ENCODE measurements at regions not wholly inside any gene's neighbourhood (a gene's known extent, or its start where the extent isn't known, plus 50 kb on each side); places are given as distances from the start of the nearest gene placed in this dataset.
"Not testable (repeated sequence)": the region's sequence is repeated elsewhere in the genome, so short reads cannot be mapped to it uniquely, and the experiment has no call there.

DNA sequence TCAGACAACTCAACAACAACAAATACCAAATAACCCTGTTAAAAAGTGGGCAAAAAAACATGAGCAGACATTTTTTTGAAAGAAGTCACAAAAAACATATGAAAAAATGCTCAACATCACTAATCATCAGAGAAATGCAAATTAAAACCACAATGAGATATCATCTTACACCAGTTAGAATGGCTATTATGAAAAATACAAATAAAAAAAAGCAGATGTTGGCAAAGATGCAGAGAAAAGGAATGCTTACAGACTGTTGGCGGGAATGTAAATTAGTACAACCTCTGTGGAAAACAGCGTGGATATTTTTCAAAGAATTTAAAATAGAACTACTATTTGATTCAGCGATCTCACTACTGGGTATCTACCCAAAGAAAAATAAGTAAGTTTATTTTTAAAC lies 114.0 kb downstream of the SLC38A4 start:
- DNase-seq = no peak

DNA sequence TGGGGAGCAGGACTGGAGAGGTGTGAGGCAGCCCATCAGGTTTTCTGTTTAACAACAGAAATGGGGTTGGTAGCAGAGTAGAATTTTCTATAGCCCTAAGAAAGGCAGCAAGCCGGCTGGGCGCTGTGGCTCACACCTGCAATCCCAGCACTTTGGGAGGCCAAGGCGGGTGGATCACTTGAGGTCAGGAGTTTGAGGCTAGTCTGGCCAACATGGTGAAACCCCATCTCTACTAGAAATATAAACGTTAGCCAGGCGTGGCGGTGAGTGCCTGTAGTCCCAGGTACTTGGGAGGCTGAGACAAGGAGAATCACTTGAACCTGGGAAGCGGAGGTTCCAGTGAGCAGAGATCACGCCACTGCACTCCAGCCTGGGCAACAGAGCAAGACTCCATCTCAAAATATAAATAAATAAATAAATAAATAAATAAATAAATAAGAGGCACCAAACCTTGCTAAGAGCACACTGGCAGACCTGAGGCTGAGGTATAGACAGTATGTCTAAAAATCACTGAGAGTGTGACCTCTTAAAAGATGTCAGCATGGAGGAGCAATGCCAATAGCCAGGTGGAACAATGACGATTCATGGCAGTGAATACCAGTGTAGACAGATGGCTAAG lies 115.6 kb downstream of the SLC38A4 start:
- no peak for DNase-seq

DNA sequence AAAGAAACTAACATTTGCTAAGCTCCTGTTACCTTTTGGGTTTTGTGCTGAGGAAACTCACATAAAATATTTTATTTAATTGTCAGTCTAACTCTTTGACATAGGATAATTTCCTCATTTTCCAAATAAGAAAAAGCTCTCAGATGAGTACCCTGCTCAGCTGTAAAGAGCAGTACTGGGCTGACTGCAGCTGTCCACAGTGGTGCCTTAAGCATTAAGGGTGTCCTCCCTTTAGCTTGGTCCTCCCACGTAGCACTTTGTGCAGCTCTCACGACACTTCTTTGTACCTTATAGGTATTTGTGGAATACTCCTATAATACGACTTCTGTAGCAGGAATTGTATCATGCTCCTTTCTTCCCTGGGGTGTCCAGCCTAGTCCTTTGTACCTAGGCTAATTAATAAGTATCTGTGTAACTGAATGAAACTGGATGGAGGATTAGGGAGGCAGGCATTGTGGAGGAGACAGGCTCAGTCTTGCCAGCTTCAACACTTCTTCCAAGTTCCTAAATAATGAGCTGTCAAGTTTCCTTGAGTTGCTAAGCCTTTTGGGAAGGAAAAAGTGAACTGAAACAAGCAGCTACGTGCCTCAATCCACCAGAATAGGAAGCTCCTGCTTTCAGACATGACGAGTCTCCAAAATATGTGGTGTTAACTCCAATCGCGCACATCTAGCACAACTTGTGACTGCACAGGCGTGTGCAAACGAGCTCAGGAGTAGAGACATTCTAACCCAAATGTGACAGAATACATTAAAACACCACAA lies 123.0 kb downstream of the SLC38A4 start:
- no peak for DNase-seq

DNA sequence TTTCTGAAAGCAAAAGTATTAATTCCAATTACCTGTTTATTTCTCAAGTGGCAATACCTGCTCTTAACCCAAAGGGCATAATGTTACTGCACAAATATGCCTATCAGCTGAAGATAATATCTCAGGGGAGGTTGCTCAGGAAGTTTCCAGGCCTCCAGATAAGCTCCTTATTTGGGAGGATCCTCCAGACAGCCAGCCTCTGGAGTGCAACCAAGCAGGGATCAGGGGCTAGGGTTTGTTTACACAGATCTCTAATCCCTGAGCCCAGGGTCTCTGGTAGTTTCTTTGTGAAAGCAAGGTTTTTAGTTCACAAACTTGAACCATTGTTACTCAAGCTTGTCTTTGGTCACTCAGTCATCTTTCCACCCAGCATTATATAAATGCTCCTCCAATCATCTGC lies 124.4 kb downstream of the SLC38A4 start:
- DNase-seq = no peak

DNA sequence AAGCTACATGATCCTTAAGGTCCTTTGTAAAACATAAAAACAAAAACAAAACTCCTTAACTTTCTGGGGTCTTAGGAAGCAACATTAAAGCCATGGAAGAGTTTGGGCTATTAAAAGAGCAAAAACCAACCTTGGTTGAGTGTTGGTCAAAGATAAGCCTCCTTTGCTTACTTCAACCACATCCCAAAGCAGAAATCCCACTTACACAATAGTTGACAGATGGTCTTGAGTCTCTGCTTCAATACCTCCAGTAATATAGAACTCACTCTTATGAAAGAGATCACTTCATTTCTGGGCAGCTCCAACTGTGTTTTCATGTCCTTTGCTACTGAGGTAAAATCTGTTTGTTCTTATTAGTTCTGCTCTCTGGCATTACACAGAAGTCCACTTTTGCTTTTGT lies 125.8 kb downstream of the SLC38A4 start:
- no peak for DNase-seq

DNA sequence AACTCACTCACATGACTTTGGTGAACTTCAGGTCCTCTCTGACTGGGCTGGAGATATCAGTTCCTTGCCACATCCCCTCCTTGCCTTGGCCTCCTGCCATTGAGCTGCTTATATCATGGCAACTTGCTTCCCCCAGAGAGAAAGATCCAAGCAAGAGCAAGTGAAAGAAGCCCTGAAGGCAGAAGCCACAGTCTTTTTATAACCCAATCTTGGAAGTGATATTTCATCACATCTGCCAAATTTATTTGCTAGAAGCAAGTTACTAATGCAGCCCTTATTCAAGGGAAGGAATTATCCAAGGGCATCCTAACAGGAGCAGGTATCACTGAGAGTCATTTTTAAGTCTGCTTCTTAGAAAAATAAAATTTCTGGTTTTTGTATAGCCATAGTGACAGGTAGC lies 127.8 kb downstream of the SLC38A4 start:
- no peak for DNase-seq

DNA sequence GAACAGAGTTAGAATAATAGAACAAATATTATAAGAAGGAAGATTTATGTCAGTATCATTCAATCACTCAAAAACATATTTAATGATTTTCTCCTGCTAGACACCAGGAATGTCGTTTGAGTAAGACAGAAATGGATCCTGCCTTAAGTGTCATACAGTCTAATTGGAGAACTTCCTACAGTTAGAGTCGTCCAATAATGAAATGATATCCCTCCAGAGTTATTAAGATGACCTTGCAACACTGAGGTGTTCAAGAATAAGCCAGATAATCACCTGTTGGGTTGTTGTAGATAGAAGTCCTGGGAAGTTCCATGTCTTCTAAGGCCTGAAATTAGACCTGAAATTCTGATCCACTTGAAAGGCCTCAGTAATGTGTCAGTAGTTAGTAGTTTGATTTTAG lies 132.3 kb downstream of the SLC38A4 start:
- DNase-seq = no peak

DNA sequence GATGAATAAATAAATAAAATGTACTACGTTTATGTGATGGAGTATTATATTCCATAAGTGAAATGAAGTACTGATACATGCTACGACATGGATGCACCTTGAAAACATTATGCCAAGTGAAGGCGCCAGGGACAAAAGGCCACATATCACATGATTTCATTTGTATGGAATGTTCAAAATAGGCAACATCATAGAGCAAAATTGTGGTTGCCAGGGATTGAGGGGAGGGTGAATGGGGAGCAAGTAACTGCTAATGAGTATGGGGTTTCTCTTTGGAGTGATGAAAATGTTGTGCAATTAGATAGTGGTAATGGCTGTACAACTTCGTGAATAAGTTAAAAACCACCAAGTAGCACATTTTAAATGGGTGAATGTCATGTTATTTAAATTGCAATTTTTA lies 132.8 kb downstream of the SLC38A4 start:
- no peak for DNase-seq

DNA sequence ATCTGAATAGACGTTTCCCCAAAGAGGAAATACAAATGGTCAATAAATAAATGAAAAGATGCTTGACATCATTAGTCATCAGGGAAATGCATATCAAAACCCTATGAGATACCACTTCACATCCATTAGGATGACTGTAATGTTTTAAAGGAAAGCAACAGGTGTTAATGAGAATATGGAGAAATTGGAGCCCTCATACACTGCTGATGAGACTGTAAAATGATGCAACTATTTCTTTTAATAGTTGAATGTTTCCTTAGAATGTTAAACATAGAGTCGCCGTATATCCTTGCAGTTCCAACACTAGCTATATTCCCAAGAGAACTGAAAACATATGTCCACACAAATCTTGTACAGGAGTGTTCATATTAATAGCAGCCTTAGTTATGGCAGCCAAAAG lies 133.2 kb downstream of the SLC38A4 start:
- no peak for DNase-seq

DNA sequence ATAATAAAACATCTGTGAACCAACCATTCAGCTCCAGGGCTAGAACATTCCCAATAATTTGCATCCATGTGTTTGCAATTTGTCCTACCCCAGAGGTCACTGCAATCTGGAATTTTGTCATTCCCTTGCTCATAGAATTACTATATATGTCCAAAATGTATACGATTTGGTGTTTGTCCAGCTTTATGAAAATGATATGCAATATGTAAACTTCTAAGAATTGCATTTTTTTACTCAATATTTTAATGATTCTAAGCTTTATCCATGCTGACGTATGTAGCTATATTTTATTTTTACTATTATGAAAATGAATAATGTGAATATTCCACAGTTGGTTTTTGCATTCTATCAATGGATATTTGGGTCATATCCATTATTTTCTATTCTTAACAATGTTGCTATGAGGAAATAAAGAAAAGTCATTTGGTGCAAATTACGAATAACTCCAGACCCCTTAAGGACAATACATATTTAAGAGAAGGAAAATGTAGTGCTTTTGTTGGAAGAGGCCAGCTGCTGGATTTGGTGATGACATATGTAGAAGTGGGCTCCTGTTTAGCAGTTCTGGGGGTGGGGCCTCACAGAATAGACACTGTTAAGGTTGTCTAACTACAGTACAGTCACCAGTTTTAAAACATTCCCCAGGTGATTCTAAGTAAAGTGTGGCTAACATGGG lies 139.4 kb downstream of the SLC38A4 start:
- DNase-seq = no peak

DNA sequence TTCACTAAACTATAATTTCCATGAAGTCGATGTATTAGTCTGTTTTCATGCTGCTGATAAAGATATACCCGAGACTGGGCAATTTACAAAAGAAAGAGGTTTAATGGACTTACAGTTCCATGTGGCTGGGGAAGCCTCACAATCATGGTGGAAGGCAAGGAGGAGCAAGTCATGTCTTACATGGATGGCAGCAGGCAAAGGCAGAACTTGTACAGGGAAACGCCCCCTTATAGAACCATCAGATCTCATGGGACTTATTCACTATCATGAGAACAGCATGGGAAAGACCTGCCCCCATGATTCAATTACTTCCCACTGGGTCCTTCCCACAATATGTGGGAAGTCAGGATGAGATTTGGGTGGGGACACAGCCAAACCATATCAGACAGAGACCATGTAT lies 141.6 kb downstream of the SLC38A4 start:
- not testable (repeated sequence) for DNase-seq

DNA sequence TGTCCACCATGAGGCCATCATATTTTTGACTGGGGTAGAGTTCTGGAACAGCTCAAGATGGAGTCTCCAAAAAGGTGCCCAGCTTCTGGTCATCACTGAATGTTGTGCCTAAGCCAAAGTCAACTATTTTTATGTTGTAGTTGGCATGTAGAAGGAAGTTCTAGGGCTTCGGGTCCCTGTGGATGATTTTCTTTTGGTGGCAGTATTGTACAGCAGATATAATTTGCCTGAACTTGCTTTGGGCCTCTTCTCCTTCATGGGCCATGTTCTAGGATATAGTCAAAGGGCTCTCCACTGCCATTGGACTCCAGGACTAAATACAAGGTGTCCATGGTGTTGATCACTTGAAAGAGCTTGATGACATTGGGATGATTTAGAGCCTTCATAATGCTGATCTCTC lies 143.6 kb downstream of the SLC38A4 start:
- DNase-seq = no peak

DNA sequence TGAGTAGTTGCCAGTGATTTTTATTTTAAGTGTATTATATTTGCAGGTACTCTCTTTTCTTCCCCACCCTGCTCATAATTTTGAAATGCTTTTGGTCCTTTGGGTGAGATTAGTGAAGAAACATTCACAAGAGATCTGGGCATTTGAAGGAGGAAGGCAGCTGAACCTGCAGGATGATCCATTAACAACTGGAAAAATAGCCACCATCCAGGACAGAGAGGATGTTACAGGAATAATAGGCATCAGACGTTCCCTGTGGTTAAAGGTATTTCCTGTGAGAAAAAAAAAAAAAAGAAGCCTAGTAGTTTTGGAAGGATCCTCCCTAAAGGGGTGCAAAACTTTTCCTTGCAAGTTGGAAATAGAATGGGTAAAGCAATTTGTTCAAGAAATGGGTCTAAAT lies 145.3 kb downstream of the SLC38A4 start:
- DNase-seq = no peak

DNA sequence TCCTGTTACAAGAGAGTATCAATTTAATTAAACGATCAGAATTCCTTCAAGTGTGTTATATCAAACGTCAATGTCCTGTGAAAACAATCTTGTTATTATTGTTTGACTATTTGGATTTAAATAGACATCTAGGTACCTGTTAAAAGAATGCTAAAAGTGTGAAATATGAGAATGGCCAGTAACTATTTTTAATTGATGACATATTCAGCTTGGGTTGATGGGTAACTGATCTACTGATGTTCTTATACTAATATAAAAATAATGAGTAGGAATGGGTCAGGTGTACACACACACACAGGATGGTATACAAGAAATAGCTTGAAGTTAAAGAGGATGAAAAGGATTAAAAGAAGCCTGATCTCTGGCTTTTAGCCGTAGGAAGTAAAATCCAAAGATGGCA lies 146.0 kb downstream of the SLC38A4 start:
- DNase-seq = no peak

DNA sequence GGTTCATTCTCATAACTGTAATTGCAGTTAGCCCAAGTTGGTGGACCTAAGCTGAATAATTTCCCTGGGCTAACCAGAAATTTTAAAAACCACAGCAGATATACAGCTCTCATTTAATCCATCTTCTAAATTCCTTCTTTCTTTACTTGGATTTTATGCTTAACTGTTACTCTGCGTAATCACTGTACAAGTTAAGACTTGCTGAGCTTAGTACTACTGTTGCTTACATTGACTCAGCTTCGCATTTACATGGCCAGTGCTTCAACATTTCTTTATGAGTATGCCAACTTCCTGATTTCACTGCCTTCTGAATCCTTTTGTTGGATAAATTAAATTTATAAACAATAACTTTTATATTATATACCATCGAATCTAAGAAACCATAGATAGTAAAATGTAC lies 147.4 kb downstream of the SLC38A4 start:
- DNase-seq = no peak

DNA sequence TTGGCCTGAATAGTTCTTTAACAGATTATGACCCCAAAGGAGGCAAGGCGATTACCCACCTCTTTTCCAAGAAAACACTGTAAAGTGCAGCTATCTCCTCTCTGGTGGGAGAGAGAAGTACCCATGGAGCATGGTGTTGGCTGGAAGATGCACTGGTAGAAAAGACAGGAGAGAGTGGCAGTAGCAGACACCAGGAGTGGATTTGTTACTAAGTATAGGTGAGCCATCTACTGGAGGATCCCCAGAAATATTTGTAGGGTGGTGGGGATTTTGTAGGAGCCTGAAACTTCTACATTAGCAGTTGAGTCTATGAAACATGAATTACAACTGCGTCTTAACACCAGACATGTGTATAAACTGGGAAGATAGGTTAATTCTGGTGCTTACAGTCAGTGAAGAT lies 148.0 kb downstream of the SLC38A4 start:
- no peak for DNase-seq

DNA sequence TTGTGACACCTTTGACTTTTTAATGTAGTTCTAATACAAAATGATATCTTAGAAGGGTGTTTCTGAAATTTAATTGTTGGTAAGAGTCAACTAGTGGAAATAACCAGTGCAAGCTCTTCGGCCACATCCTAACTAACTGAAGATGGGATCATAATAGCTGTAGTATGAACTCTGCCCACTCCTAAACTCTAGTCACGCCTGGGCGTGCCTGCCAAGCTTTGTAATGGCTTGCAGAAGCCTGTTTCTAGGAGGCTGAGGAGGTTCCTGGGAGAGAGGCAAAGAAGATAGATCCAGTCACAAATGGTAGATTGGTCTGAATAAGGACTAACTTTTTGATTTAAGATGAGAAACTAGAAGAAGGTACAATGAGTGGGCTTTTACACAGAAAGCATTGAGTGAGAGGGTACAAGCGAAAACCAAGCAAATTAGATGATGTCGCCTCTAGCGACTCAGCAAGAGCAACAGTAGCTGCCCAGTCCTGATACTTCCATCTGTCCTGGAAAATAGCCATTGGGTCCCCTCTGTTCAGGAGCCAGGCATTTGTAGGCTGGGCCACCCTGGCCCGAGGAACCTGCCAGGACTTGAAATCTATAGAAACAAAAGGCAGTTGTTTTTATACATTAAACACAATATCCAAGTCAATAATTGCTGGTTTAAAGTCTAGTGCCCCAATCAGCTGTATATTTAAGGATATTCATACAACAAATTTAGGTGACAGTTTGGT lies 148.8 kb downstream of the SLC38A4 start:
- no peak for DNase-seq

DNA sequence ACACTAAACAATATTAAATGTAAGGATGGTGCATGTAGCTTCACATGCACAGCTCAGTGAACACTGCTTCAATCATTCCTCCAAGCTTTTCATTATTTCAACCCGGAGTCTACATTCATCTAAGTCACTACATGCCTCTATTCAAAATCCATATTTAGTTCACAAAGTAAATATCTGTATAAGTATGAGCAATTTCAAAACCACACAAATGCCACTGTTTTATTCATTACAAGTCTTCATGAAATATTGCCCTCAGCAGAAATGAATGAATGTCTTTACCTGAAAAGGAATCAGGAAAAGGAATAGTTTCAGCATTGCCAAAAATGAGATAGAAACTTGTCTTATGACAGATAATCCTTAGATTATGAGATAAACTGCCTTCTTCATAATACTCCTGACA lies 149.4 kb downstream of the SLC38A4 start:
- no peak for DNase-seq

DNA sequence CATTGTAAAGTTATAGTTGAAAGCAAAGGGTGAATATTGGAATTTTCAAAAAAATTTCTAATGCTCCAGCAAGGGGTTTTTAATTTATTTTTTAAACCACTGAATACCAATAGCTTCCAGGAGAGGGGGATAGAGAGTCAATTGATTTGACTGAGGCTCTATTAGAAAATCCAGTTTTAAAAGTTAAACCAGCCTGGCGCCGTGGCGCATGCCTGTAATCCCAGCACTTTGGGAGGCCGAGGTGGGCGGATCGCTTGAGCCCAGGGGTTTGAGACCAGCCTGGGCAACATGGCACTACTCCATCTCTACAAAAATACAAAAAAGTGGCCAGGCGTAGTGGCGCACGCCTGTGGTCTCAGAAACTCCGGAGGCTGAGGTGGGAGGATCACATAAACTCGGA lies 150.1 kb downstream of the SLC38A4 start:
- no peak for DNase-seq

DNA sequence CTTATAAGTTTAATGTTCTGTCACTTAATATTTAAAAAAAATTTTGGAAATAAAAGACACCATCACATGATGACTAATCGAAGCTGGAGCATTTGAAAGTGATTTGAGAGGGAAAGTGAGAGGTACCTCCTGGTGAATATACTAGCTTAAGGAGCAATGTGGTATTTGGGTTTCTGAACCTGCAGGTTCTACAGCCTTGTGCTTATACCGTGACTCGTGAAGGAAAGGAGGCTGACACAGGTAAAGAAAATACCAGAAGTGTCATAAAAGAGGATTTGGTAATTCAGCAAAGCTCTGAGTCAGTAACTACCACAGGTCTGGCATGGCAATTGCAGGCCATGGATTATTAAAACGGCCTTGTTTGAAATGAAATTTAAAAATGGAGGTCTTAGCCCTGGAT lies 151.0 kb downstream of the SLC38A4 start:
- no peak for DNase-seq

DNA sequence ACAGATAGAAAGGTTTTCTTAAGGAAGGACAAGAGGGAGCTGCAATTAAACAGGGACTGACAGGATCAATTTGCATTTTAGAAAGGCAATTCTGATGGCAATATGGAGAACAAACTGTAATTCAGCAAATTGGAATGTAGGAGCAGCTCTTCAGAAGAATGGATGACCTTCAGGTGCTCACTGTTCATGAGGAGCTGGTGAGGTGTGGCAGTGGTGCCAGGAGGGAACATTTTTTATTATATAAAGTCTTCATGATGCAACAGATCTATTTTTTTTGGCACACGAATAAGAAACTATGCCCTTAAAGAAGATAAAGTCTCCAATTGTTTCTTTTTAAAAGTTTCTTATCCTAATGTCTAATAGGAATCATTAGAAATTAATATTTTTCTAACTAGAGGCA lies 151.7 kb downstream of the SLC38A4 start:
- no peak for DNase-seq

DNA sequence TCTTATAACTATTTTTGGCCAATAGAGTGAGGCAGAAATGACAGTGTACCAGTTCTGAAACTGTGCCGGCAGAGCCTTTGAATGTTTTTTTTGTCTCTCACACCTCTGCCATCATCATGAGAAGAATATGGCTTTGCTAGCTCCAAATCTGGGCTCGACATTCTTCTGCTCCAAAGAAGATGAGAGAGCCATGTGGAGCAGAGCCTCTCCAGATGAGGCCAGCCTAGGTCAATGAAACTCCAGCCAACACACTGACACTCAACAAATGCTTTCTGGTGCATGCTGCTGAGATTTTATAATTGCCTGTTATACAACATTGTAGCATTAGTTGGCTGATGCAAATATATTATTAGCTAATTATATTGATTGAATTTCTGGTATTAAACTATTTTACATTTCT lies 154.7 kb downstream of the SLC38A4 start:
- DNase-seq = no peak

DNA sequence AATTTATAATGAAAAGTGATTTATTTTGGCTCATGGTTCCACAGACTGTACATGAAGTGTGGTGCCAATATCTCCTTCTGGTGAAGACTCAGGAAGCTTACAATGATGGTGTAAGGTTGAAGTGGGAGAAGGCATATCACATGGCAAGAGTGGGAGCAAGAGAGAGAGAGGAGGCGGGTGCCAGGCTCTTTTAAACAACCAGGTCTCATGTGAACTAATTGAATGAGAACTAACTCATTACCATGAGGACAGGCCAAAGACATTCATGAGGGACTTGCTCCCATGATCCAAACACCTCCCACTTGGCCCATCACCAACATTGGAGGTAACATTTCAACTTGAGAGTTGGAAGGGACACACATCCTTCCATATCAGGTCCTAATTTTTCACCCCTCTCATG lies 155.2 kb downstream of the SLC38A4 start:
- no peak for DNase-seq

DNA sequence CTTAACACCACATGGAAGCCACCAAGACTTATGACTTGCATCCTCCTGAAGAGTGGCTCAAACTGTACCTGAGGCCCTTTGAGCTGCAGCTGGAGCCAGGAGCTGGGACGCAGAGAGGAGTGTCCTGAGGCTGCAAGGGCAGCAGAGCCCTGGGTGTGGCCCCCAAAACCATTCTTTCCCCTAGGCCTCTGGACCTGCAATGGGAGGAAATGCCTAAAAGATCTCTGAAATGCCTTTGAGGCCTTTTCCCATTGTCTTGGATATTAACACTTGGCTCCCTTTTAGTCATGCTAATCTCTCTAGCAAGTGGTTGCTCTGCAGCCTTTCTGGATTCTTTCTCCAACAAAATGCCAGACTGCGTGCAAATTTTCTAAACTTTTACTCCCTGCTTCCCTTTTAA lies 156.1 kb downstream of the SLC38A4 start:
- DNase-seq = no peak

Measured in NCI-H526 treated with DMSO at 0.1 percent for 48 hours (cell line).